Parathyroid adenoma (tissue), 2 donors: ENCODE measurements at regions not wholly inside any gene's neighbourhood (a gene's known extent, or its start where the extent isn't known, plus 50 kb on each side); places are given as distances from the start of the nearest gene placed in this dataset.
A peak's percentile ranks its signal among the peaks of the same experiment; 100 is the strongest.

Experiments used
- H2AFZ ChIP-seq: fragments of 300-600 bp; sonication (generic); one replicate; pipeline ENCODE4 v1.7.0; 2017; ENCODE audit warnings: antibody characterized with exemption, mild to moderate bottlenecking
- H3K27ac ChIP-seq: fragments of 300-600 bp; sonication (generic); one replicate; pipeline ENCODE4 v1.7.0; 2017
- H3K27me3 ChIP-seq: fragments of 300-600 bp; sonication (generic); one replicate; pipeline ENCODE4 v1.7.0; 2017; ENCODE audit warnings: low read length; ENCODE audit not compliant: control insufficient read depth, insufficient read depth
- H3K36me3 ChIP-seq: fragments of 300-600 bp; sonication (generic); one replicate; pipeline ENCODE4 v1.7.0; 2017; ENCODE audit warnings: low read length; ENCODE audit not compliant: control insufficient read depth, insufficient read depth
- H3K4me1 ChIP-seq: fragments of 300-600 bp; sonication (generic); one replicate; pipeline ENCODE4 v1.7.0; 2017; ENCODE audit warnings: control low read depth
- H3K4me2 ChIP-seq: fragments of 300-600 bp; sonication (generic); one replicate; pipeline ENCODE4 v1.7.0; 2017; ENCODE audit warnings: low read length
- H3K4me3 ChIP-seq: fragments of 300-600 bp; sonication (generic); one replicate; pipeline ENCODE4 v1.7.0; 2017; ENCODE audit warnings: low read depth, low read length
- H3K79me2 ChIP-seq: fragments of 300-600 bp; sonication (generic); one replicate; pipeline ENCODE4 v1.7.0; 2017; ENCODE audit warnings: control low read depth
- H3K9ac ChIP-seq: fragments of 300-600 bp; sonication (generic); one replicate; pipeline ENCODE4 v1.7.0; 2017; ENCODE audit warnings: mild to moderate bottlenecking
- H3K9me3 ChIP-seq: fragments of 300-600 bp; sonication (generic); one replicate; pipeline ENCODE4 v1.7.0; 2017; ENCODE audit warnings: low read length; ENCODE audit not compliant: control insufficient read depth
- CTCF ChIP-seq: fragments of 300-600 bp; sonication (generic); IDR thresholded peaks from one replicate; pipeline ENCODE4 v1.7.0; 2017; ENCODE audit warnings: antibody characterized with exemption, mild to moderate bottlenecking
- donor health status: primary hyperparathyroidism.

- Histone ChIP-seq H2AFZ (no peak overlapping the region), H3K4me2 (no peak overlapping the region), H3K4me1 (no peaks in the 10 kb centered on the region), H3K79me2 (no peaks in the 10 kb centered on the region), H3K27me3 (no peaks in the 10 kb centered on the region), H3K9me3 (no peaks in the 10 kb centered on the region), H3K27ac (no peak overlapping the region), H3K4me3 (no peak overlapping the region), H3K36me3 (no peaks in the 10 kb centered on the region), H3K9ac (no peak overlapping the region)
- no peak for TF ChIP-seq CTCF
Observed at GRCh38 chr5:106127985-106128384, 1542.8 kb downstream of the EFNA5 start.

GRCh38 chr5:106127341-106127781 is 1543.4 kb downstream of the EFNA5 start:
- H3K4me1 ChIP-seq, result no peaks in the 10 kb centered on the region
- H3K27ac ChIP-seq, result no peak overlapping the region
- H3K9me3 ChIP-seq, result no peaks in the 10 kb centered on the region
- no peak overlapping the region for H2AFZ ChIP-seq
- no peaks in the 10 kb centered on the region for H3K27me3 ChIP-seq
- no peak overlapping the region for H3K9ac ChIP-seq
- H3K4me2 ChIP-seq, result no peak overlapping the region
- H3K79me2 ChIP-seq, result no peaks in the 10 kb centered on the region
- H3K4me3 ChIP-seq, result no peak overlapping the region
- TF ChIP-seq CTCF, result no peak
- H3K36me3 ChIP-seq, result no peaks in the 10 kb centered on the region

- Histone ChIP-seq H2AFZ (no peak overlapping the region), H3K27me3 (no peaks in the 10 kb centered on the region), H3K79me2 (no peaks in the 10 kb centered on the region), H3K27ac (no peak overlapping the region), H3K4me2 (no peak overlapping the region), H3K9me3 (no peaks in the 10 kb centered on the region), H3K9ac (no peak overlapping the region), H3K36me3 (no peaks in the 10 kb centered on the region), H3K4me3 (no peak overlapping the region), H3K4me1 (no peaks in the 10 kb centered on the region)
- TF ChIP-seq CTCF, result peak; percentile 12
Observed at GRCh38 chr5:106121972-106122605, 1548.6 kb downstream of the EFNA5 start.

- Histone ChIP-seq H3K4me3 (no peak overlapping the region), H3K9me3 (no peaks in the 10 kb centered on the region), H3K79me2 (no peaks in the 10 kb centered on the region), H3K27me3 (no peaks in the 10 kb centered on the region), H2AFZ (no peak overlapping the region), H3K27ac (no peak overlapping the region), H3K9ac (no peak overlapping the region), H3K36me3 (no peaks in the 10 kb centered on the region), H3K4me2 (no peak overlapping the region), H3K4me1 (no peaks in the 10 kb centered on the region)
- TF ChIP-seq CTCF, result no peak
Observed at GRCh38 chr5:106116682-106117081, 1554.1 kb downstream of the EFNA5 start.

GRCh38 chr5:106113922-106114321 is 1556.8 kb downstream of the EFNA5 start:
- no peak for TF ChIP-seq CTCF
- no peaks in the 10 kb centered on the region for H3K79me2 ChIP-seq
- H2AFZ ChIP-seq, result no peak overlapping the region
- H3K4me1 ChIP-seq, result no peaks in the 10 kb centered on the region
- no peak overlapping the region for H3K4me2 ChIP-seq
- no peaks in the 10 kb centered on the region for H3K9me3 ChIP-seq
- H3K36me3 ChIP-seq, result no peaks in the 10 kb centered on the region
- H3K9ac ChIP-seq, result no peak overlapping the region
- no peak overlapping the region for H3K27ac ChIP-seq
- H3K4me3 ChIP-seq, result no peak overlapping the region
- no peaks in the 10 kb centered on the region for H3K27me3 ChIP-seq
